ENCODE measurements at regions not wholly inside any gene's neighbourhood (a gene's known extent, or its start where the extent isn't known, plus 50 kb on each side); places are given as distances from the start of the nearest gene placed in this dataset.

- DNase-seq (ENCODE audit: low read depth, low spot score) = no peak
- in situ Hi-C loops (cut with HindIII; ENCODE audit: low sequenced_read_pairs) = no loop called here
- TF ChIP-seq CTCF (IDR thresholded peaks at IDR 0.05; ENCODE audit: low read depth, low read length) = no peak
- no peak overlapping the region for H3K4me3 ChIP-seq (ENCODE audit: low read depth, low read length)
Observed at GRCh38 chr3:3281024-3281423, 101.5 kb upstream of the CRBN start.

- no peak for DNase-seq (ENCODE audit: low read depth, low spot score)
- no peak overlapping the region for H3K4me3 ChIP-seq (ENCODE audit: low read depth, low read length)
- TF ChIP-seq CTCF (IDR thresholded peaks at IDR 0.05; ENCODE audit: low read depth, low read length) = no peak
- in situ Hi-C loops (cut with HindIII; ENCODE audit: low sequenced_read_pairs) = no loop called here
Observed at GRCh38 chr3:3280396-3280795, 100.9 kb upstream of the CRBN start.

- DNase-seq (ENCODE audit: low read depth, low spot score) = no peak
- no peak overlapping the region for H3K4me3 ChIP-seq (ENCODE audit: low read depth, low read length)
- in situ Hi-C loops (cut with HindIII; ENCODE audit: low sequenced_read_pairs) = no loop called here
- no peak for TF ChIP-seq CTCF (IDR thresholded peaks at IDR 0.05; ENCODE audit: low read depth, low read length)
Observed at GRCh38 chr3:3278073-3278472, 98.6 kb upstream of the CRBN start.

GRCh38 chr3:3276630-3277029, 97.1 kb upstream of the CRBN start:
- no peak for TF ChIP-seq CTCF (IDR thresholded peaks at IDR 0.05; ENCODE audit: low read depth, low read length)
- in situ Hi-C loops (cut with HindIII; ENCODE audit: low sequenced_read_pairs) = no loop called here
- H3K4me3 ChIP-seq (ENCODE audit: low read depth, low read length) = no peak overlapping the region
- DNase-seq (ENCODE audit: low read depth, low spot score) = no peak

GRCh38 chr3:3264796-3265195, 85.3 kb upstream of the CRBN start:
- DNase-seq (ENCODE audit: low read depth, low spot score) = no peak
- no peak overlapping the region for H3K4me3 ChIP-seq (ENCODE audit: low read depth, low read length)
- in situ Hi-C loops (cut with HindIII; ENCODE audit: low sequenced_read_pairs) = no loop called here
- TF ChIP-seq CTCF (IDR thresholded peaks at IDR 0.05; ENCODE audit: low read depth, low read length) = no peak

GRCh38 chr3:3260870-3261269, 81.4 kb upstream of the CRBN start:
- DNase-seq (ENCODE audit: low read depth, low spot score) = no peak
- in situ Hi-C loops (cut with HindIII; ENCODE audit: low sequenced_read_pairs) = no loop called here
- TF ChIP-seq CTCF (IDR thresholded peaks at IDR 0.05; ENCODE audit: low read depth, low read length) = no peak
- no peak overlapping the region for H3K4me3 ChIP-seq (ENCODE audit: low read depth, low read length)

GRCh38 chr3:3259181-3259580, 79.7 kb upstream of the CRBN start:
- no peak for TF ChIP-seq CTCF (IDR thresholded peaks at IDR 0.05; ENCODE audit: low read depth, low read length)
- H3K4me3 ChIP-seq (ENCODE audit: low read depth, low read length) = no peak overlapping the region
- DNase-seq (ENCODE audit: low read depth, low spot score) = no peak
- in situ Hi-C loops (cut with HindIII; ENCODE audit: low sequenced_read_pairs) = no loop called here
